Fibroblast of upper back skin (primary cell): ENCODE measurements at regions not wholly inside any gene's neighbourhood (a gene's known extent, or its start where the extent isn't known, plus 50 kb on each side); places are given as distances from the start of the nearest gene placed in this dataset.

ENCODE experiments used
- DNase-seq: peaks from one replicate; pipeline ENCODE4 v3.0.0-alpha.2; 2013

- DNase-seq, result no peak
Measured at GRCh38 chr10:9189448-9189847, 1135.0 kb downstream of the GATA3 start.

- no peak for DNase-seq
Measured at GRCh38 chr10:9193120-9193519, 1138.6 kb downstream of the GATA3 start.

- DNase-seq, result no peak
Measured at GRCh38 chr10:9195385-9195784, 1140.9 kb downstream of the GATA3 start.

GRCh38 chr10:9198611-9199010, 1144.1 kb downstream of the GATA3 start:
- peak; percentile 73 for DNase-seq

GRCh38 chr10:9205558-9205957, 1151.1 kb downstream of the GATA3 start:
- no peak for DNase-seq

GRCh38 chr10:9209105-9209798, 1154.8 kb downstream of the GATA3 start:
- DNase-seq, result peak; percentile 53

GRCh38 chr10:9211228-9211627, 1156.7 kb downstream of the GATA3 start:
- no peak for DNase-seq

GRCh38 chr10:9214618-9215017, 1160.1 kb downstream of the GATA3 start:
- no peak for DNase-seq

- no peak for DNase-seq
Measured at GRCh38 chr10:9215121-9215520, 1160.6 kb downstream of the GATA3 start.

GRCh38 chr10:9219860-9220259, 1165.4 kb downstream of the GATA3 start:
- DNase-seq, result no peak

GRCh38 chr10:9222917-9223316, 1168.4 kb downstream of the GATA3 start:
- peak; percentile 43 for DNase-seq

- no peak for DNase-seq
Measured at GRCh38 chr10:9227679-9228365, 1173.3 kb downstream of the GATA3 start.

GRCh38 chr10:9228771-9229170, 1174.3 kb downstream of the GATA3 start:
- DNase-seq, result peak; percentile 17

- DNase-seq, result no peak
Measured at GRCh38 chr10:9229702-9230244, 1175.3 kb downstream of the GATA3 start.

GRCh38 chr10:9230625-9231024, 1176.1 kb downstream of the GATA3 start:
- DNase-seq, result no peak

GRCh38 chr10:9234191-9234590, 1179.7 kb downstream of the GATA3 start:
- DNase-seq, result no peak

- no peak for DNase-seq
Measured at GRCh38 chr10:9238041-9238440, 1183.6 kb downstream of the GATA3 start.

- no peak for DNase-seq
Measured at GRCh38 chr10:9239298-9239697, 1184.8 kb downstream of the GATA3 start.

GRCh38 chr10:9243941-9244411, 1189.5 kb downstream of the GATA3 start:
- no peak for DNase-seq

- DNase-seq, result no peak
Measured at GRCh38 chr10:9244864-9245263, 1190.4 kb downstream of the GATA3 start.

GRCh38 chr10:9253121-9253520, 1198.6 kb downstream of the GATA3 start:
- peak; percentile 65 for DNase-seq

- DNase-seq, result peak; percentile 72
Measured at GRCh38 chr10:9254353-9254752, 1199.9 kb downstream of the GATA3 start.

- no peak for DNase-seq
Measured at GRCh38 chr10:9260690-9261089, 1206.2 kb downstream of the GATA3 start.

GRCh38 chr10:9262770-9263169, 1208.3 kb downstream of the GATA3 start:
- no peak for DNase-seq
